ENCODE measurements at regions not wholly inside any gene's neighbourhood (a gene's known extent, or its start where the extent isn't known, plus 50 kb on each side); places are given as distances from the start of the nearest gene placed in this dataset.

DNA sequence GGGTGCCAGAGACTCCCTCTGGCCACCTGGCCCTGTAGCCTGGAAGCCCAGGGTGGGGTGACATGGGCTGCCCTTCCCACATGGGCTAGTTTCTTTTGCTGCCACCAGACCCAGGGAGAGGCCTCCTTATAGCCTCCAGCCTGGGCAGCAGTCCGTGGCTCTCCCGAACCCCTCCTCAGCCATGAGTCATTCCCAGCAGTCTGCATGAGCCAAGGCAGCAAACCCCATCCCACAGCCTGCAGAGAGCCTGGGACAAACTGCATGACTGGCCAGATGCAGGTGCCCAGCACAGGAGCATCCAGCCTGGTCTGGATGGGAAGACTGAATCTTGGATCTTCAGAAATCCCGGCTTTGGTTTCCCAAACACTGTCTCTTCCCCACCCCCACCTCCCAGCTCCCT, 75.7 kb downstream of the MRPL14 start:
- no peak overlapping the region for H3K23ac ChIP-seq (ENCODE audit: insufficient read length, low read depth, low read length)
- H4K5ac ChIP-seq (ENCODE audit: insufficient read length, low read depth, low read length) = no peak overlapping the region
- H3T11ph ChIP-seq (ENCODE audit: low read length) = no peak overlapping the region
- no peak overlapping the region for H2AFZ ChIP-seq (ENCODE audit: low read length)
- no peaks in the 10 kb centered on the region for H3K27me3 ChIP-seq (ENCODE audit: insufficient read depth, low read length)
- Mint-ChIP-seq H3K27me3 (ENCODE audit: low read depth) (peaks cover 5% of the 10 kb centered on the region; the same call in 1 of the 2 replicates), H3K27ac (no peak overlapping the region), H3K9me3 (no peaks in the 10 kb centered on the region), H3K4me3 (no peak overlapping the region), H3K4me1 (peaks cover 26 to 31% of the 10 kb centered on the region in 2 experiments), H3K36me3 (ENCODE audit: insufficient read depth in 1 of 3, low read depth in 3 of 3) (no peaks in the 10 kb centered on the region)
- H3K14ac ChIP-seq (ENCODE audit: insufficient read depth, low read length) = no peak overlapping the region
- no peak overlapping the region for H3K4me2 ChIP-seq (ENCODE audit: insufficient read depth, insufficient read length, low read length)
- H3K56ac ChIP-seq (ENCODE audit: insufficient read length, low read depth, low read length) = no peak overlapping the region
- no peak overlapping the region for H4K8ac ChIP-seq (replicated peaks; ENCODE audit: insufficient read length, low read depth, low read length)
- H2BK20ac ChIP-seq (ENCODE audit: low read depth, low read length, poor library complexity, severe bottlenecking) = no peak overlapping the region
- H2BK120ac ChIP-seq (ENCODE audit: low read depth, low read length, poor library complexity, severe bottlenecking) = no peak overlapping the region
- no peak overlapping the region for H2BK12ac ChIP-seq (ENCODE audit: insufficient read length, low read depth, low read length)
- H3K18ac ChIP-seq (ENCODE audit: insufficient read length, low read depth, low read length) = no peak overlapping the region
- H2BK5ac ChIP-seq (ENCODE audit: insufficient read length, low read length) = no peak overlapping the region
- no peaks in the 10 kb centered on the region for H3K23me2 ChIP-seq (ENCODE audit: insufficient read length, low read depth, low read length, poor library complexity, severe bottlenecking)
- H4K20me1 ChIP-seq (ENCODE audit: control insufficient read depth, insufficient read depth, insufficient read length) = no peaks in the 10 kb centered on the region
- no peaks in the 10 kb centered on the region for H3K79me1 ChIP-seq (ENCODE audit: insufficient read depth, low read depth, low read length, poor library complexity, severe bottlenecking)
- H4K91ac ChIP-seq (ENCODE audit: insufficient read length, low read depth, low read length) = no peak overlapping the region
- no peak overlapping the region for H2BK15ac ChIP-seq (ENCODE audit: low read depth, low read length)
- peaks cover 4% of the 10 kb centered on the region; the same call in 1 of the 2 replicates for H3K4me1 ChIP-seq (ENCODE audit: insufficient read depth, low read length)
- H2AK5ac ChIP-seq (ENCODE audit: insufficient read length, low read length) = no peak overlapping the region
- H3K9me3 ChIP-seq (ENCODE audit: control insufficient read depth, low read depth, low read length) = no peaks in the 10 kb centered on the region
- TF ChIP-seq, protein P1, sequence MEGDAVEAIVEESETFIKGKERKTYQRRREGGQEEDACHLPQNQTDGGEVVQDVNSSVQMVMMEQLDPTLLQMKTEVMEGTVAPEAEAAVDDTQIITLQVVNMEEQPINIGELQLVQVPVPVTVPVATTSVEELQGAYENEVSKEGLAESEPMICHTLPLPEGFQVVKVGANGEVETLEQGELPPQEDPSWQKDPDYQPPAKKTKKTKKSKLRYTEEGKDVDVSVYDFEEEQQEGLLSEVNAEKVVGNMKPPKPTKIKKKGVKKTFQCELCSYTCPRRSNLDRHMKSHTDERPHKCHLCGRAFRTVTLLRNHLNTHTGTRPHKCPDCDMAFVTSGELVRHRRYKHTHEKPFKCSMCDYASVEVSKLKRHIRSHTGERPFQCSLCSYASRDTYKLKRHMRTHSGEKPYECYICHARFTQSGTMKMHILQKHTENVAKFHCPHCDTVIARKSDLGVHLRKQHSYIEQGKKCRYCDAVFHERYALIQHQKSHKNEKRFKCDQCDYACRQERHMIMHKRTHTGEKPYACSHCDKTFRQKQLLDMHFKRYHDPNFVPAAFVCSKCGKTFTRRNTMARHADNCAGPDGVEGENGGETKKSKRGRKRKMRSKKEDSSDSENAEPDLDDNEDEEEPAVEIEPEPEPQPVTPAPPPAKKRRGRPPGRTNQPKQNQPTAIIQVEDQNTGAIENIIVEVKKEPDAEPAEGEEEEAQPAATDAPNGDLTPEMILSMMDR (conservative IDR thresholded peaks at IDR 0.05) = no peak
- no CpG with 5 or more reads among the region's 3 CpGs for WGBS (ENCODE audit: extremely low coverage, insufficient read length, low lambda C conversion rate)
- no peak overlapping the region for H3K4ac ChIP-seq (ENCODE audit: low read depth, low read length)
- no peak for DNase-seq
- no peak overlapping the region for H3K9ac ChIP-seq (ENCODE audit: extremely low read depth, insufficient read length, low read length)
- no peaks in the 10 kb centered on the region for H3K79me2 ChIP-seq (ENCODE audit: insufficient read depth, low read length)
- H3K27ac ChIP-seq (ENCODE audit: insufficient read length, low read depth, low read length) = no peak overlapping the region
